HG03460 (cell line): ENCODE measurements at regions not wholly inside any gene's neighbourhood (a gene's known extent, or its start where the extent isn't known, plus 50 kb on each side); places are given as distances from the start of the nearest gene placed in this dataset.

ENCODE experiments used
- ATAC-seq: cut with Tn5 transposase; IDR thresholded peaks from one replicate; pipeline ENCODE4 v1.9.1; 2021; ENCODE audit not compliant: unreplicated experiment

DNA sequence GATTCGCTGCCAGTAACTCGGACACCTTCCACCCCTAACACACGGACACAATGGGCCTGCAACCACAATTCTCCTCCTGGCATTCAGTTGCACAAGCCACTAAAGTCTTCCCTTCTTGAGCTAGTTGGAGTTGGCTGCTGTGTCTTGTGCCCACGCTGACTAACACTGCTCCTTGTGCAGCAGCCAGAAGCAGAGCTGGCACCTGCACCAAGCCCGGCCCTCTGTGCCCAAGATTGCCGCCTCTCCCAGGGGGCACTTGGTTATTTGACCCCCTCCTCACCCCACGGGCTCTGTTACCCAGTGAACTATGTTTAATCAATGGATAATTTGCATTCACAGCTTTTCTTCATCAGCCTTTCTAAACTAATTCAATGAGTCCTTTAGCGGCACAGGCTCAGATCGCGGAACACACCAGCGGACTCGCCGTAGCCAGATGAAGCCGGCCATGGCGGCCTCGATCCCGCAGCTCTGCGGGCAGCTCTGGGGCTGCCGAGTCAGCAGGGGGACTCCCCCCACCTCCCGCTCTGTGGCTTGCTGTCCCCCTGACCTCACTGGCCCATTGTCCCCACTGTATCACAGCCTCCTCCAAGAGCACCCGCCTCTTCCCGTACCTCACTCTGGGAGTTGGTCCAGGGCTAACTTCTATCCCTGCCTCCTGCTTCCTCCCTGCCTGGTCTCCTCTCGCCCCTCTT is 94.8 kb upstream of the AFDN start:
- no peak for ATAC-seq

- peak; percentile 54 for ATAC-seq
Observed at GRCh38 chr6:167733740-167734661, 92.7 kb upstream of the AFDN start.

DNA sequence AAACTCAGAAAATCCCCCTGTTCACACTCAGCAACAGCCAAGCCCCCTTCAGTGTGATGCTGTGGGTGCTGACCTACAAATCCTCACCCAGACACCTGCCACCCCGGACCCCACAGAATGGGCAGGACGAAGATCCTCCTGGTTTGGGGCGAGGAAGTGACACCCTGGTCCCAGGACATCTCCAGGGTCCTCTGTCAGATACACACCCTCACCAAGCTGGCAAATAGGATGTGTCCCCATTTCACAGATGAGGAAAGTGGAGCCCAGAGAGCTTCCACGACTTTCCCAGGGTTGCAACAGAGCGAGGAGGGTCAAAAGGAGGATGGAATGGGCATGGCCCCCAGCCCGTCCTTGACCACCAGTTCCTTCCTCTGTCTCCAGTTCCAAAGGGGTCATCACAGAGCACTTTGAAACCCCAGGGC is 92.0 kb upstream of the AFDN start:
- no peak for ATAC-seq

GRCh38 chr6:167735084-167735950 is 91.4 kb upstream of the AFDN start:
- no peak for ATAC-seq

- no peak for ATAC-seq
Observed at GRCh38 chr6:167735951-167736288, 90.8 kb upstream of the AFDN start.

GRCh38 chr6:167736486-167737204 is 90.1 kb upstream of the AFDN start:
- ATAC-seq: no peak

DNA sequence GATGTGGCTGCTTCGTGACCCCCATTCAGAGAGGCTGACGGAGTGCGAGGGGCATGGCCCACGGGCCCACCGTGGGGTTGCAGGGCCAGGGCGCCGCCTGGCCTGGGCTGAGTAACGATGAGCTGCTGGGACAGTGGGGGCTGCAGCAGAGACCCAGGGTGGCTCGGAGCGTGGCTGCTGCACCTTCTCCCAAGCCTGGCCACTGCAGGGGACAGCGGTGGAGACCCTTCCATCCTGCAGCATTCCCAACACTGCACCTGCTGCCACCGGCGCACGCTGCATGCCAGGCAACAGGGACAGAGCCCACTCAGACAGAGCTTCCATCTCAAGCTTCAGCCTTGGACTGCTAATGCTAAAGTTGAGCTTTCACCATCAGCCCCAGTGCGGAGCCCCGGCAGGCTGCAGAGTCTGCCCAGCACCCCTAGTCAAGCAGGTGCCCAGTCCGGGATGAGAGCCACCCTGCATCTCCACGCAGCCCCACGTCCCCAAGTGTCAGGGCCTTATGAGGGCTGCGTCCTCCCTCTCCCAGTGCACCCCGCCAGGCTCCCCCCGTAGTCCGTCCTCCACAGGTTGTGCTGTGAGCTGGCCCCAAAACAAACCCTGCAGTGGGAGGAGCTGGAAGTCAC is 89.4 kb upstream of the AFDN start:
- ATAC-seq: no peak

- ATAC-seq: no peak
Observed at GRCh38 chr6:167738386-167738785, 88.3 kb upstream of the AFDN start.

- ATAC-seq: no peak
Observed at GRCh38 chr6:167739721-167740475, 86.8 kb upstream of the AFDN start.

- ATAC-seq: no peak
Observed at GRCh38 chr6:167742719-167743303, 83.9 kb upstream of the AFDN start.

- no peak for ATAC-seq
Observed at GRCh38 chr6:167744681-167745669, 81.7 kb upstream of the AFDN start.

- ATAC-seq: no peak
Observed at GRCh38 chr6:167745670-167746389, 80.9 kb upstream of the AFDN start.

DNA sequence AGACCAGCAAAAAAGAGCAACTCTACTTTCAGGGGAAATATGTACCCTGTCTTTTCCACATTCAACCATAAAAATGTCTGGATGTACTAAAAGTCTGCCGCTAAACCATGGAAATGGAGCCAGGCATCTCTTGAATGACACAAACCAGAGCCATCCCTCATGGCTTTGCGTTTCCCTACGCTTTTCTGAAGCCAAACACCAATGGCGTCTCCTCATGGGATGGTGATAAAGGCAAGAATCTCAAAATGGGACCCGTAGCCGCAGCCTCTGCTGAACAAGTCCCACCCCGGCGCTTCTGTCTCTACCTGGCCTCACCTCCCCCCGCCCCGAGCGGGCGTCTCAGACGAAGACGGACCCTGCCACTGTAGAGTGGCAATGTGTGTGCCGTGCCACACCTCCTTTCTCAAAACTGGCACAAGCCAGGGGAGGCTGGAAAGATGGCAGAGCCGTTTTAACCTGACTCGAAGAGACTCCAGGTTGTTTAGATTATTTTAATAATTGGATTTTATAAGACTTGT is 80.3 kb upstream of the AFDN start:
- ATAC-seq: no peak

DNA sequence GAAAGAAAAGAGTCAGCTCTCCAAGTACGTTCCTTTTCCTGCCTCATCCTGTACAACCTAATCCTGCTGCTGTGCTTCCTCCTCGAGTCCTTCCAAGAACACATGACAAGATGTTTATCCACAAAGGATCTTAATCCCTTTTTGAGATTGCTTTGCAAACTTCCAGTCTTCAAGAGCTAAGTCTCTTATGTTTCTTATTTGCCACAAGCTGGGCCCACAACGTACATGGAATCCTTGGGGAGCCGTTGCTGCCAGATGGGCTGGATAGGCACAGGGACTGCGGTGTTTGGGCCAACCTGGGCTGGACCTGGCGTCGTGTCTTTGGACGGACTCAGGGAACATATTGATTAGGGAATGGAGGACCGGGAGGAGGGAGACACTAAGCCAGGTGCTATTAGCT is 79.7 kb upstream of the AFDN start:
- ATAC-seq: no peak

DNA sequence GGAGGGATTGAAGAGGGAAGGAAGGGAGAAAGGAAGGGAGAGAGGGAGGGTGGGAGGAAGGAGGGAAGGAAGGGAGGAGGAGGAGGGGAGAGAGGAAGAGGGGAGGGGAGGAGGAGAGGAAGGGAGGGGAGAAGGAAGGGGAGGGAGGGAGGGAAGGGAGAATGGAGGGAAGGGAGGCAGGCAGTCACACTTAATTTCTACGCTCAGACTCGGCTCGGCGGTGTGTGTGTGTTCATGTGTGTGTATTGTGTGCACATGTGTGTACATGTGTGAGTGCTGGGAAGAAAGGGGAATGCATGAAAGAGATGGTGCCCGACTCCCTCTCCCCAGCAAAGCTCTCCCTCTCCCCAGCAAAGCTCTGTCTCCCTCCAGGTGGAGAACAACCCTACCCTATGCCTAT is 79.1 kb upstream of the AFDN start:
- ATAC-seq: no peak

DNA sequence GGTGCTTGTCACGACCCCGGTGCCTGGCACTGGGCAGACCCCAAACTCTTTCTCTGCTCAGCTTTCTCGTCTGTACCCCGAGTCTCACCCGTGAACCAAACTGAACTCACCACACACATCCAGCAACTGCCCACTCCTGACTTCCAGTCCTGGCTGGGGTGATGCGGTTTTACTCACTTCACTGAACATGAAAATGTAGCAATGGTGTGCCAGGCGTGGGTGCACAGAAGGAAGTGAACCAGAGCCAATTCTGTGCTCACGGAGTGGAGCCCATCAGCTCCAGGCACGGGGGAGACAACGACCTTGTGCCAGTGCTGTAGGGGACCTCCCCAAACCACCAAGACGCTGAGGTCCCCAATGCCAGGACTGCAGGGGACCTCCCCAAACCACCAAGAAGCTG is 78.7 kb upstream of the AFDN start:
- ATAC-seq: no peak
